C4-2B (cell line): ENCODE measurements at regions not wholly inside any gene's neighbourhood (a gene's known extent, or its start where the extent isn't known, plus 50 kb on each side); places are given as distances from the start of the nearest gene placed in this dataset.

ENCODE experiments used
- CTCF ChIP-seq: fragments of 450-650 bp; conservative IDR thresholded peaks from 2 replicates; pipeline ENCODE4 v1.5.1; 2017; ENCODE audit warnings: mild to moderate bottlenecking
- ZFX ChIP-seq: fragments of 450-650 bp; IDR thresholded peaks from 2 replicates; pipeline ENCODE4 v1.6.1; 2017

- TF ChIP-seq ZFX (no peak), CTCF (no peak)
Measured at GRCh38 chr10:3471927-3472286, 299.3 kb upstream of the PITRM1 start.
